ENCODE measurements at regions not wholly inside any gene's neighbourhood (a gene's known extent, or its start where the extent isn't known, plus 50 kb on each side); places are given as distances from the start of the nearest gene placed in this dataset.

- H3K36me3 ChIP-seq (ENCODE audit: control insufficient read depth in 1 of 2, insufficient read depth in 2 of 2, low read length in 2 of 2), result no peaks in the 10 kb centered on the region
- no peak overlapping the region for H3K27ac ChIP-seq (ENCODE audit: low read depth, low read length)
- no peak overlapping the region for H3K9ac ChIP-seq (ENCODE audit: low read length)
- no peaks in the 10 kb centered on the region for H3K9me2 ChIP-seq (ENCODE audit: insufficient read depth)
- intact Hi-C loops (cut with micrococcal nuclease), result no loop called here
- no peak overlapping the region for H2AFZ ChIP-seq (ENCODE audit: low read depth, low read length, poor library complexity, severe bottlenecking)
- ChIA-PET POLR2A (no interaction called here), CTCF (no interaction called here), RAD21 (ENCODE audit: low non-redundant PET in 1 of 2, low total read pairs in 2 of 2, uncharacterized antibody in 2 of 2, unreplicated experiment in 2 of 2) (no interaction called here)
- no peak overlapping the region for H3K4me3 ChIP-seq (replicated peaks in 1 of 2; ENCODE audit: low read depth in 1 of 2, low read length in 2 of 2)
- H3K4me1 ChIP-seq (ENCODE audit: control insufficient read depth in 1 of 2, insufficient read depth in 2 of 2, low read length in 2 of 2), result no peaks in the 10 kb centered on the region
- H3K9me3 ChIP-seq (ENCODE audit: control insufficient read depth in 1 of 2, insufficient read depth in 1 of 2, low read depth in 1 of 2, low read length in 2 of 2), result peaks cover 0 to 3% of the 10 kb centered on the region in 2 experiments; a peak in 1 of 4 replicates
- H4K20me1 ChIP-seq (ENCODE audit: insufficient read depth), result no peaks in the 10 kb centered on the region
- no peaks in the 10 kb centered on the region for H3K79me2 ChIP-seq (ENCODE audit: insufficient read depth, low read length)
- no peak overlapping the region for H3K4me2 ChIP-seq (ENCODE audit: low read length)
- no peaks in the 10 kb centered on the region for H3K27me3 ChIP-seq (ENCODE audit: insufficient read depth, low read length)
- ATAC-seq (no peak), DNase-seq (ENCODE audit: low read depth, low spot score) (no peak)
- BruUV-seq (replicated peaks), result no TSS peak
- TF ChIP-seq MAX (IDR thresholded peaks at IDR 0.05) (no peak), ELF1 (IDR thresholded peaks at IDR 0.05; ENCODE audit: borderline replicate concordance, low read depth) (no peak), EZH2 (IDR thresholded peaks at IDR 0.05) (no peak)
Measured at GRCh38 chr12:124147575-124147974, 147.3 kb upstream of the RFLNA start.

- H3K27ac ChIP-seq (ENCODE audit: low read depth, low read length), result no peak overlapping the region
- ChIA-PET POLR2A (no interaction called here), CTCF (no interaction called here), RAD21 (ENCODE audit: low non-redundant PET in 1 of 2, low total read pairs in 2 of 2, uncharacterized antibody in 2 of 2, unreplicated experiment in 2 of 2) (no interaction called here)
- no peaks in the 10 kb centered on the region for H3K27me3 ChIP-seq (ENCODE audit: insufficient read depth, low read length)
- DNase-seq (ENCODE audit: low read depth, low spot score) (no peak), ATAC-seq (no peak)
- H2AFZ ChIP-seq (ENCODE audit: low read depth, low read length, poor library complexity, severe bottlenecking), result no peak overlapping the region
- no peaks in the 10 kb centered on the region for H3K36me3 ChIP-seq (ENCODE audit: control insufficient read depth in 1 of 2, insufficient read depth in 2 of 2, low read length in 2 of 2)
- intact Hi-C loops (cut with micrococcal nuclease), result no loop called here
- TF ChIP-seq CTCF (IDR thresholded peaks at IDR 0.05 in 2 of 3, conservative IDR thresholded peaks at IDR 0.05 in 1 of 3; ENCODE audit: borderline replicate concordance in 1 of 3, insufficient read depth in 1 of 3, low read depth in 2 of 3, low read length in 2 of 3), result no peak
- no peak for TF ChIP-seq SRF (IDR thresholded peaks at IDR 0.05; ENCODE audit: low read depth)
- no peak for TF ChIP-seq EZH2 (IDR thresholded peaks at IDR 0.05)
- TF ChIP-seq ELF1 (IDR thresholded peaks at IDR 0.05; ENCODE audit: borderline replicate concordance, low read depth), result no peak
- TF ChIP-seq JUND (IDR thresholded peaks at IDR 0.05), result no peak
- no peak for TF ChIP-seq REST (IDR thresholded peaks at IDR 0.05; ENCODE audit: low read depth)
- no peak for TF ChIP-seq CBX3 (IDR thresholded peaks at IDR 0.05; ENCODE audit: low read depth)
- H3K9ac ChIP-seq (ENCODE audit: low read length), result no peak overlapping the region
- H3K9me3 ChIP-seq (ENCODE audit: control insufficient read depth in 1 of 2, insufficient read depth in 1 of 2, low read depth in 1 of 2, low read length in 2 of 2), result no peaks in the 10 kb centered on the region
- no peaks in the 10 kb centered on the region for H4K20me1 ChIP-seq (ENCODE audit: insufficient read depth)
- no peaks in the 10 kb centered on the region for H3K79me2 ChIP-seq (ENCODE audit: insufficient read depth, low read length)
- H3K4me3 ChIP-seq (replicated peaks in 1 of 2; ENCODE audit: low read depth in 1 of 2, low read length in 2 of 2), result no peak overlapping the region
- no TSS peak for BruUV-seq (replicated peaks)
- H3K4me1 ChIP-seq (ENCODE audit: control insufficient read depth in 1 of 2, insufficient read depth in 2 of 2, low read length in 2 of 2), result no peaks in the 10 kb centered on the region
- no peaks in the 10 kb centered on the region for H3K9me2 ChIP-seq (ENCODE audit: insufficient read depth)
- no peak overlapping the region for H3K4me2 ChIP-seq (ENCODE audit: low read length)
Measured at GRCh38 chr12:124148481-124149273, 146.2 kb upstream of the RFLNA start.
